ENCODE measurements at regions not wholly inside any gene's neighbourhood (a gene's known extent, or its start where the extent isn't known, plus 50 kb on each side); places are given as distances from the start of the nearest gene placed in this dataset.
"Not testable (repeated sequence)": the region's sequence is repeated elsewhere in the genome, so short reads cannot be mapped to it uniquely, and the experiment has no call there.

DNA sequence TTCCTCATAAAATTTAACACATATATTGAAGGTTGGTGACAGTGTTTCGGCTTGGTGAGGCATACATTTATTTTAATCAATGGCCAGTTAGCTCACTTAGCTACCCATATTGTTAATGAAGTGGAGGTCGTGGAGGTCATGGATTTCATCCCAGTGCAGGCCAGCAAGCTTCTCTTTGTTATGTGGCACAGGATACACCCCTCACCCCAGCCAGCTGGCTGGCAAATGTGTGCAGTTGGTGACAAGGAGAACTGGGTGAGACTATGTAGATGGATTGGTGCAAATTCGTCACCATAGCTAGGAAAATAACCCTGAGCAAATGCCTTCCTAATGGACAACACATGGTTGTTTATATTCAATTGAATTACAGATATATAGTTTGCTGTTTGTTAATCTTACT lies 50.5 kb upstream of the FOXP2 start:
- H3K27ac Mint-ChIP-seq, result no peak overlapping the region
- H3K9me3 Mint-ChIP-seq, result peaks cover 0 to 5% of the 10 kb centered on the region in 2 donors
- ATAC-seq, result no peak
- H3K36me3 Mint-ChIP-seq, result no peaks in the 10 kb centered on the region
- DNase-seq (ENCODE audit: low spot score in 2 of 2), result no peak

DNA sequence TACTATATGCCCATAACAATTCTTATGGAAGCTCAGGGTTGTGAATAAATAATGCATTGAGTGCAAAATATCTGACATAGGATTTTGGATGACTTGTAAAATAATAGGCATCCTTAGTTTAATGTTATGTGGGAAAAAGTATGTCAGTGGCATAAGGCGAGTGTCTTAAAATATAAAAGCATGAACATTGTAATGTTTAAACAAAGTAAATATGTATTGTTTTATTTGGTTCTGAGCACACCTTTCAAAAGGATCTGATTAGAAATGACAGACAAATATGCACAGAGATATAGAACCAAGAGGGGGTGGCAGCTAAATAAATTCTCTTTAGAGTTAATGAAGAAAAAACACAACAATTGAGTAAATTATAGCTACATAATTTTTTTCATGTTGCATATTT lies 51.3 kb upstream of the FOXP2 start:
- H3K9me3 Mint-ChIP-seq, result peaks cover 4 to 5% of the 10 kb centered on the region in 2 donors
- no peak for ATAC-seq
- no peaks in the 10 kb centered on the region for H3K36me3 Mint-ChIP-seq
- DNase-seq (ENCODE audit: low spot score in 2 of 2), result no peak
- H3K27ac Mint-ChIP-seq, result no peak overlapping the region

DNA sequence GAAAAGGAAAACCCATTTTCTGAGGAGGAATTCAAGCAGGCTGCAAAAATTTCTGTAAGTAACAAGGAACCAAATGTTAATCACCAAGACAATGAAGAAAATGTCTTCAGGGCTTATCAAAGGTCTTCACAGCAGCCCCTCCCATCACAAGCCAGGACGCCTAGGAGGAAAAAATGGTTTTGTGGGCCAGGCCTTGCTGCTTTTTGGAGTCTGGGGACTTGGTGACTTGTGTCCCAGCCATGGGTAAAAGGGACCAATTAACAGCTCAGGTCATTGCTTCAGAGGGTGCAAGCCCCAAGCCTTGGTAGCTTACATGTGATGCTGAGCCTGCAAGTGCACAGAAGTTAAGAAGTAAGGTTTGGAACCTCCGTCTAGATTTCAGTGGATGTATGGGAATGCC lies 55.7 kb upstream of the FOXP2 start:
- no peak for DNase-seq (ENCODE audit: low spot score in 2 of 2)
- no peak for ATAC-seq
- Mint-ChIP-seq H3K27ac (no peak overlapping the region), H3K36me3 (no peaks in the 10 kb centered on the region), H3K9me3 (peaks cover 5 to 7% of the 10 kb centered on the region in 2 donors)

DNA sequence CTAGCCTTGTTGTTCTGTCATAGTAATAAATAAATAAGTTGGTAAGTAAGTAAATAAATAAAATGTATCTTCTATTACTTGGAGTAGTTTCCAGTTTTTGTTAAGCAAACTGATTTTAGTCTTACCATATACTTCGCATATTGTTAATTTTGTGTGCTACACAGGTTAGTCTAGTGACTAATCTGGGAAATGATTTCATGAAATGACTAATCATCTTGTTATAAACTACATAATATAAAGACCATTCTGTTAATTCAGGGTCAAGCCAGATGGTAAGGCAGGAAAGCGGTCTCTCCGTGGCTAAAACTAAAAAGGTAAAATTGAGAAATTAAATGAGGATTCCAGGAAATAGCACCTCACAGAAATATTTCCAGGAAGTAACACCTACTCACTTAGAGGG lies 58.5 kb upstream of the FOXP2 start:
- Mint-ChIP-seq H3K36me3 (no peaks in the 10 kb centered on the region), H3K9me3 (peaks cover 5 to 7% of the 10 kb centered on the region in 2 donors), H3K27ac (no peak overlapping the region)
- DNase-seq (ENCODE audit: low spot score in 2 of 2), result no peak
- no peak for ATAC-seq

DNA sequence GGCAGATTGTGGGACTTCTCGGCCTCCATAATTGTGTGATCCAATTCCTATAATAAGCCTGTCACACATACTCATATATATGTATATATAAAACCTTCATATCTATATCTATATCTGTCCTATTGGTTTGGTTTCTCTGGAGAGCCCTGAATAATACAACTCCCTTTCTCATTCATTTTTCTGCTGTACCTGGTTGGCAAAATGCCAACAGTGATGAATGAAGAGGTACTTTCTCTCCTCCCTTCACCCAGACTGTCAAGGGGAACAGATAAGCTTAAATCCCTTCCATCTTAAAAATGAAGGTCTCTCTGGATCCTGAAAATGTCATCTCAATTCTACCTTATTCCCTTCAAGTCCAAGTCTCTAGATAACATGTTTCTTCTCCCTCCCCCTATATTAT lies 60.3 kb upstream of the FOXP2 start:
- no peak overlapping the region for H3K27ac Mint-ChIP-seq
- no peaks in the 10 kb centered on the region for H3K36me3 Mint-ChIP-seq
- DNase-seq (ENCODE audit: low spot score in 2 of 2), result no peak
- no peak for ATAC-seq
- peaks cover 0 to 7% of the 10 kb centered on the region in 2 donors for H3K9me3 Mint-ChIP-seq

DNA sequence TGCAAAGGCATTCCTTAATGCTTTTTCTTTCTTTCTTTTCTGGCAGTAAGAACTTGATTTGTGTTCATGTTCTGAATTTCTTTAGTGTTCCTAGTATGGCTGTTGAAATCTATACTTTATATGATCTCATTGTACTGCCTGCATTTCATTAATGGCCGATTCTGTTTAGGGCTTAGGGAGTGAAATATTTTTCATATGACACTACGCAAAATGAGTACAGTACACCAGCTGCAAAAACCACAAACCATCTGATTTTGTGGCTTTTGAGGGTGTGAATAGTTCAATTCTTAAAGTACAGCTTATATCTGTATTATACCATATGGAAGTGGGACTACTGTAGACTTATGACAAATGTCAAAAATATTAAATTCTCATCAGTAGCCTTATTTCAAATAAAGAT lies 69.1 kb upstream of the FOXP2 start:
- H3K27ac Mint-ChIP-seq, result no peak overlapping the region
- ATAC-seq, result no peak
- no peaks in the 10 kb centered on the region for H3K9me3 Mint-ChIP-seq
- no peak for DNase-seq (ENCODE audit: low spot score in 2 of 2)
- H3K36me3 Mint-ChIP-seq, result no peaks in the 10 kb centered on the region

DNA sequence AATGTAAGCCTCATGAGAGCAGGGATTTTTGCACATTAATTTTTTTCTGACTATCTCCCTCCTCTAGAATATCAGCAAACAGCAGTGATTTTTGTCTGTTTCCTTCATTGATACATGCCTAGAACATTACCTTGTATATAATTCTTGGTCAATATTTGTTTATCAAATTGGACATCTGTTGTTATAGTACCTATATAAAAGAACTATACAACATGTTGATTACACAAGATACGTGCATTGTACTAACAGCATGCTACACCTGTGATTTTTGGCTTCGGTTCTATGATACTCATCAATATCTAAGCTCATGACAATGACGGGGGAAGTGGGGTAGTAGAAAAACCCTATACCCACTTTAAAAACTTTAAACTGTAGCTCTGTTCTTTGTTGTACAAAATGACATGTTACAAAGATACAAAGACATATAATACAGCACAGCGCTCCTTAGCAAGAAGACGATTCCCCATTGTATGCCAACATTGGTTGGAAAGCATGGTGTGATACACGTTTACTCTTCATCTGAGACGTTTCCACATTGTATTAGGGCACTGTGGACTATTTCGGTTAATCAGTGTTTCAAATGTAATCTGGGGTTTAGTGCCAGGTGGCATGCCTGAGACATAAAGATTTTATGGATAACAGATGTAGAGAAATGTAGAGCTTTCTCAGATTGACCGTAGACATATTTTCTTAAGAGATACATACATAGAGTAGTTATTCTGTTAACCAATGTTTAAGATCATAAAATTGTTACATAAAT lies 70.5 kb upstream of the FOXP2 start:
- ATAC-seq, result no peak
- DNase-seq (ENCODE audit: low spot score in 2 of 2), result no peak
- Mint-ChIP-seq H3K27ac (no peak overlapping the region), H3K36me3 (no peaks in the 10 kb centered on the region), H3K9me3 (no peaks in the 10 kb centered on the region)

DNA sequence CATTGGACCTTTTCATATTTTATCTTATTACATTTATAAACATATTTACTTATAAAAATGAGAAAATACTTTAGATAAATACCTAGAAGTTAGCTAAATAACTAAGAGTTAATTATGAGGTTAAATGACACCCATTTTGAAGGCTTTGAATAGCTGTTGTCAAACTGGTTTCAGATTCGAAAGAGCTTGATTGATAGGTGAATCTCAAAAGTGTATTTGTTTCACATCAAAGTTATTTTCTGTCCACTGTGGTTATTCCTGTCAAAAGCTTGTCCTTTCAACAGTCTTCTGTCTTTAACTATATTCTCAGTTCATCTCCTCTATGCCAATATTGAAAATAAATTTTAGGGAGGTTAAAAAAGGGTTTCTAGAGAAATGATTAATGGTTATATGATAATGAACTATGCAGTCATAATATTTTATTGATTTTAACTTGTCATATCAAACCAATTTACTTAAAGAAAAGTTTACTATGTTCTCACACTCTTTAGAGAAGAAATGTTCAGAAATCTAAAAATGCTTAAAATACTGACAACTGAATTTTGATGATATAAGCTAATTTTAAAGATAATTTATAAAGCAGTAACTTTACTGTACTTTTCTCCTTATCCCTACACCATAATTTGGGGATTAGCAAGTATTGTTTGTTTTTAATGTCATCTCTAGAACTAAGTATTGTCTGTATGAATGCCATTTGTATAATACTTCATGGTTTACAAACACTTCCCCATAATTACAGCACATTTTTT lies 72.0 kb upstream of the FOXP2 start:
- DNase-seq (ENCODE audit: low spot score in 2 of 2) (no peak), ATAC-seq (no peak)
- no peak overlapping the region for H3K27ac Mint-ChIP-seq
- H3K36me3 Mint-ChIP-seq, result no peaks in the 10 kb centered on the region
- H3K9me3 Mint-ChIP-seq, result no peaks in the 10 kb centered on the region

DNA sequence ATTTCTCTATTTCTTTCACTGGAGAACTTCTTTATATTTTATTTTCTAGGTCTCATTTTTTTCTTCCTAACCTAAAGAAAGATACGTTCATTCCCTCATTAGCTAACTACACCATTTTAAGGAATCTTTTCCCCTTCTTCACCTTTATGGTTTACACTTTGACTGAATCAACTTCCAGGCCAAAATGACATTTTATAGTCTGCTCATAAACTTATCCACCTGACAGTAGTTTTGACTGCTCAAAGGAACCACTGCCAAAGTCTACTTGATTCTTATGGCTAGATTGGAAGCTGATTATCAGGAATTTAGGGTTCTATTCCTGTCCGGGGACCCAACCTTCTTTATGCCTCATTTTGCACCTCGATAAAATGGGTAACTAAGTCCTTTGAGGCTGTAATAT lies 73.0 kb upstream of the FOXP2 start:
- Mint-ChIP-seq H3K27ac (no peak overlapping the region), H3K9me3 (no peaks in the 10 kb centered on the region)
- no peak for ATAC-seq

DNA sequence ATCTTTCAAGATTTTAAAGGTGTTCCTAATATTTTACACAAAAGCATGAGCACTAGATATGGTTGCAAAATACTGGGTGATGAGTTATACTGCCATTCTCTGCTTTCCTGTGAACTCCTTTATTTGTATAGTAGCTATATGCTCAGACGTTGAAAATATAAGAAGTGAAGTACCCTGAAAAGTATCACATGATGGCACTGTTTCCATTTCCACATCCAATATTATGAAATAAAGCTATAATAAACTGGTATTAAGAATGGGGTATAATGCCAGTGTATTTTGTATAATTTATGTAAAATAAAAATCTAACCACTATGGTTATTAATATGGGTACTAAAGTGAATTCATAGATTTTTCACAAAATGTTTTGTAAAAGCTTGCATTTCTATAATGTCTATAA lies 79.6 kb upstream of the FOXP2 start:
- Mint-ChIP-seq H3K9me3 (no peaks in the 10 kb centered on the region), H3K36me3 (no peaks in the 10 kb centered on the region), H3K27ac (no peak overlapping the region)
- no peak for DNase-seq (ENCODE audit: low spot score in 2 of 2)
- no peak for ATAC-seq

More for the DNA sequence above, 73.0 kb upstream of the FOXP2 start:
- H3K36me3 Mint-ChIP-seq, result no peaks in the 10 kb centered on the region
- DNase-seq (ENCODE audit: low spot score in 2 of 2), result no peak

DNA sequence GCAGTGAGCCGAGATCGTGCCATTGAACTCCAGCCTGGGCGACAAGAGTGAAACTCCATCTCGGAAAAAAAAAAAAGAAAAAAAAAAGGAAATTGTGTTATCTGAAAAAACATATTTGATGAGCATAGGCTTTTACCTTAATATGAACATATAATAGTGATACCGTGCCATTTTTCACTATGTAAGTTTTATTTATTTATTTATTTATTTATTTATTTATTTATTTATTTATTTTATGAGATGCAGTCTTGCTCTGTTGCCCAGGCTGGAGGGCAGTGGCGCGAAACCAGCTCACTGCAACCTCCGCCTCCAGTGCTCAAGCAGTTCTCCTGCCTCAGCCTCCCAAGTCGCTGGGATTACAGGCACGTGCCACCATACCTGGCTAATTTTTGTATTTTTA lies 85.2 kb upstream of the FOXP2 start:
- not testable (repeated sequence) for H3K36me3 Mint-ChIP-seq; ATAC-seq; H3K27ac Mint-ChIP-seq; H3K9me3 Mint-ChIP-seq; DNase-seq (ENCODE audit: low spot score in 2 of 2)

DNA sequence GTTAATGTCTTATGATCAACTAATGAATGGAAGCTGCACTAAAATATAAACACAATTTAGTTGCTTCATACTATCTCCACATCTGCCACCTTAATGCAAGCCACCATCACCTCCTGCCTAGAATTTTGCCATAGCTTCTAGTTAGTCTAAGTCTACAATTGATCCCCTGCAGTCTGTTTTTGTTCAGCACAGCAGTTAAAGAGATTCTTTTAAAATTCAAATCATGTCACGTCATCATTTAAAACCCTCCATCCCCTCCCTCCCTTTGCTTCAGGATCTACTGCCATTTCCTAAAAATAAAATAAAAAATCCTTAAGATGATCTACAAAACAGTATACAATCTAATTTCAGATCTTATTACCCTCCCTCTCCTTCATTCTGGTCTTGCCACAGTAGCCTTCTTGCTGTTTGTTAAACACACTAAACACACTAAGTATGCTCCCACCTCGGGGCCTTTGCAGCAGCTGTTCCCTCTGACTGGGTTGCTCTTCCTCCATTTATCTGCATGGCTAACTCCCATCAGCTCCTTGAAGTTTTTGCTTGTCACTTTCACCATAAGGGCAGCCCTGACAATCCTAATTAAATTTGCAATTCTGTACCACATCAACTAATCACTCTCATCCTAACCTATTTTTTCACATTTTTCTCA lies 97.0 kb upstream of the FOXP2 start:
- ATAC-seq, result no peak
- Mint-ChIP-seq H3K9me3 (peaks cover 4% of the 10 kb centered on the region in 2 donors), H3K27ac (no peak overlapping the region), H3K36me3 (no peaks in the 10 kb centered on the region)
- no peak for DNase-seq (ENCODE audit: low spot score in 2 of 2)

DNA sequence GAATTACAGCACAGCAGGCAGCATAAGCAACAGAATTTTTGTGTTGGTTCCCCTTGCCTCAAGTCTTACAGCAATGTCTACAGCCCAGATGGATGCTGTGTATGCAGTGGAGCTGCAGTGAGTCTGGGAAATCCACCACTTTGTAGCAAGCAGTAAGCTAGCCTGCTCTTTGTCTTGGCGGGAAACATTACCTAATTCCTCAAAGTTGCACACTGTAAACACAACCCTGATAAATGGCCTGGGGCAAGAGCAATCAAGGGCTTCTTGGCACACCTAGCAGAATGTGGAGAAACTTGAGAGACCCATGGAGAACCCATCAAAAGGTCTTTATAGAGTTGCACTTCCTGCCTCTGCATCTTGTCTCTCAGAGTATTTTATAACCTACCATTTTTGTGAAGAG lies 102.0 kb upstream of the FOXP2 start:
- Mint-ChIP-seq H3K36me3 (no peaks in the 10 kb centered on the region), H3K9me3 (no peaks in the 10 kb centered on the region), H3K27ac (no peak overlapping the region)
- ATAC-seq (no peak), DNase-seq (ENCODE audit: low spot score in 2 of 2) (no peak)

DNA sequence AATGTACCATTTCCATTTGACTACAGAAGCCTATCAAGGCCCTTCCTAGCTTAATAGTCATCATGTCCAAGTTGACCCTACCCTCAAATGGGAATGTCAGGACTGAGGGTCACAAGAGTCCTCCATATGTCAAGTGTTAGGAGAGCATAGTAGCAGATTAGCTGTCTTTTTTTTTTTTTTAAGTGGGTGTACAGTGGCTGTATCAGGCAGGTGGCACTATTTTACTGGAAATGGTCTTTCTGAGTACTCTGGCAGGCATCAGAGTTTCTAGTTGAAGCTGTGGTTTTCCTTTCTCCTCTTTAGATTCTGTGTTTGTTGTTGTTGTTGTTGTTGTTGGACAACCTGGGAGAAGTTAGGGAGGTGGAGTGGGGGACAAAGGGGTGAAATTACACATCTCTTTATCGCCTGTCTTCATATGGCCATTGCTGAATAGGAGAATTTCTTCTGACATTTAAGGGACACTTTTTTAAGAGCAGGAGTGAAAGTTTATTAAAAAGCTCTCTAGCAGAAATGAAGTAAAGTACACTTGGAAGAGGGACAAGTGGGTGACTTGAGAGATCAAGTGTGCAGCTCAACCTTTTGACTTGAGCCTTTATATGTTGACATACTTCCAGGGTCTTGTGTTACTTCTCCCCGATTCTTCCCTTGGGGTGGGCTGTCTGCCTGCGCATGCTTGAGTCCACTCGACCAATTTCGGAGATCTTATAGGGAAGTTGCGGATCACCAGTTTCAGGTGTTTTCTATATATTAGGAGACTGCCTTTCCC lies 104.1 kb upstream of the FOXP2 start:
- ATAC-seq, result no peak
- no peaks in the 10 kb centered on the region for H3K36me3 Mint-ChIP-seq
- H3K27ac Mint-ChIP-seq, result no peak overlapping the region
- no peaks in the 10 kb centered on the region for H3K9me3 Mint-ChIP-seq
- DNase-seq (ENCODE audit: low spot score in 2 of 2), result no peak

DNA sequence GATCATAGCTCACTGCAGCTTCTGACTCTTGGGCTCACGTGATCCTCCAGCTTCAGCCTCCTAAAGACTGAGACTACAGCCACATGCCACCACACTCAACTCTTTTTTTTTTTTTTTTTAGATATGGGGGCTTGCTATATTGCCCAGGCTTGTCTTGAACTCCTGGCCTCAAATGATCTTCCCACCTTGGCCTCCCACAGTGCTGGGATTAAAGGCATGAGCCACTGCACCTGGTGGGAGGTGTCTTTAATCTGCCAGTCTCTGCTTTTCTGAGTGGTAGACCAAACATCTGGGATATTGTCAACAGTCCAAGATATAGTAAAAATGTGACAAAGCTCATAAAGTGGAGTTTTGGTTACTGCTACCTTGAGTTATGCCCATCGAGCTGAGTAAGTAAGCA lies 104.9 kb upstream of the FOXP2 start:
- DNase-seq (ENCODE audit: low spot score in 2 of 2), result no peak
- Mint-ChIP-seq H3K9me3 (no peaks in the 10 kb centered on the region), H3K27ac (no peak overlapping the region), H3K36me3 (no peaks in the 10 kb centered on the region)
- ATAC-seq, result no peak

DNA sequence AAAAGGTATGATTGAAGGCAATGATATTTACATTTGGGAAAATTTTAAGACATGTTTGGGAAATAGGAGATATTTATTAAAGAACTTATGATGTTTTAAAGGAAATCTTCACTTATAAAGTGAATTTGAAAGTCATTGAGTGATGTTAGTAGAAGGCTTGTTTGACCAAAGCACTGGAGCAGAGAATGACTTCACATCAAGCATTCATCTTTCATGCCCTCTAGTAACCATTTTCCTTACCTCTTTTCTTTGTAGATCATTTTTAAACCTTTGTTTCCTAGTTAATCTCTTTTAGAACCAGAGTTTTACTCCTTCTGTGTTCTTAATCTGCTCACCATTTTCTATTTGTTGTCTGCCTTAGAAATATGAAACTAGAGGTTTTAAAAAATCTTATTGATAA lies 111.3 kb upstream of the FOXP2 start:
- ATAC-seq (no peak), DNase-seq (ENCODE audit: low spot score in 2 of 2) (no peak)
- no peaks in the 10 kb centered on the region for H3K9me3 Mint-ChIP-seq
- H3K36me3 Mint-ChIP-seq, result no peaks in the 10 kb centered on the region
- H3K27ac Mint-ChIP-seq, result no peak overlapping the region

DNA sequence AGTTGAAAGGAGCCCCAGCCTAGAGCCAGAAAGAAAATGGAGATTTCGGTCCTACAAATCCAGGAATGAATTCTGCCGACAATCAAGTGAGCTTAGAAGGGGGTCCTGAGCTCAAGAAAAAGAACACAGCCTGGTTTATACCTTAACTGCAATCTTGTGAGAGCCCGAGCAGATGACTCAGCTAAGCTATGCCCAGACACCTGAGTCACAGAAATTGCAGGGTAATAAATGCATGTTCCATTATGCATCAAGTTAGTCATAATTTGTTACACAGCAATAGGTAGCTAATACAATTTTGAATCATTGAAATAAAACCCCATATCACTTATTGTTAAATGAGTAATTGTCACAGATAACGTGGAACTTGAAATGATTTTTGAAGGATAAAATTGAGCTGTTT lies 111.8 kb upstream of the FOXP2 start:
- H3K27ac Mint-ChIP-seq, result no peak overlapping the region
- no peaks in the 10 kb centered on the region for H3K9me3 Mint-ChIP-seq
- no peaks in the 10 kb centered on the region for H3K36me3 Mint-ChIP-seq
- ATAC-seq (no peak), DNase-seq (ENCODE audit: low spot score in 2 of 2) (no peak)
